HepG2 (cell line): ENCODE measurements at regions not wholly inside any gene's neighbourhood (a gene's known extent, or its start where the extent isn't known, plus 50 kb on each side); places are given as distances from the start of the nearest gene placed in this dataset.

ENCODE experiments used
- ATAC-seq: fragments of 200-7000 bp; cut with Tn5 transposase; 3 replicates; pipeline ENCODE4 v1.9.1; 2020; ENCODE audit warnings: mild to moderate bottlenecking, moderate library complexity
- BruUV-seq: library from RNA; stranded (reverse); fragments of 400-500 nt; replicated peaks from 2 replicates; lab custom pipeline; 2021; lab: Mats Ljungman, UMichigan
- CTCF ChIA-PET: fragments of 300-600 bp; formaldehyde crosslinking; extraction: SDS; loops from one replicate; lab custom pipeline; 2021; ENCODE audit warnings: low total read pairs, inconsistent platforms, low intra/inter-chr PET ratio; lab: Yijun Ruan, JAX
- POLR2A ChIA-PET: fragments of 350-600 bp; sonication (Branson Sonifier 250); formaldehyde crosslinking; loops from one replicate; lab custom pipeline; 2020; ENCODE audit warnings: antibody characterized with exemption, inconsistent platforms; lab: Yijun Ruan, JAX
- DNase-seq: peaks from one replicate; pipeline ENCODE4 v3.0.0-alpha.2; 2015; ENCODE audit warnings: low spot score
- FAIRE-seq: peaks from 3 replicates; lab custom pipeline; 2011; peaks lifted over from hg19 to GRCh38; lab: Jason Lieb, UNC
- H2AFZ ChIP-seq: one replicate; pipeline ENCODE4 v1.6.1; 2011; ENCODE audit warnings: low read length, inconsistent platforms
- H3K27ac ChIP-seq: fragments of 300-600 bp; 3 replicates; pipeline ENCODE4 v1.8.0; 2011; ENCODE audit warnings: mixed run types, mild to moderate bottlenecking, mixed read lengths, low read length, inconsistent platforms; ENCODE audit not compliant: insufficient read depth; ENCODE audit errors: extremely low read length
- H3K27me3 ChIP-seq, 2 experiments: fragments of 200-600 bp in 1 of 2; 2 replicates in 1 of 2; 3 replicates in 1 of 2; pipeline versions ENCODE4 v1.6.0 to v1.8.0; 2011; ENCODE audit warnings: low read length in 2 of 2, mild to moderate bottlenecking in 2 of 2, moderate library complexity in 2 of 2, inconsistent platforms in 1 of 2; ENCODE audit not compliant: insufficient read depth in 2 of 2, control insufficient read depth in 1 of 2
- H3K36me3 ChIP-seq, 2 experiments: fragments of 200-600 bp in 1 of 2; replicated peaks in 1 of 2; 2 replicates in 1 of 2; 3 replicates in 1 of 2; pipeline versions ENCODE4 v1.5.1 to v1.8.0; 2011; ENCODE audit warnings: low read length in 2 of 2, inconsistent platforms in 1 of 2; ENCODE audit not compliant: insufficient read depth in 2 of 2, control insufficient read depth in 1 of 2
- H3K4me1 ChIP-seq: 2 replicates; pipeline ENCODE4 v1.5.1; 2012; ENCODE audit warnings: low read length, inconsistent platforms; ENCODE audit not compliant: insufficient read depth
- H3K4me2 ChIP-seq: 2 replicates; pipeline ENCODE4 v1.6.0; 2011; ENCODE audit warnings: low read depth, low read length, inconsistent platforms
- H3K4me3 ChIP-seq, 3 experiments: fragments of 200-600 bp in 1 of 3; sonication (generic), shearing (Covaris generic) in 1 of 3; replicated peaks in 1 of 3; 2 replicates each; pipeline ENCODE4 v1.5.1; 2011 to 2016; ENCODE audit warnings: low read length in 3 of 3, inconsistent platforms in 2 of 3, low read depth in 2 of 3, mild to moderate bottlenecking in 2 of 3, control low read depth in 1 of 3, mixed read lengths in 1 of 3; ENCODE audit not compliant: insufficient read depth in 1 of 3
- H3K79me2 ChIP-seq: one replicate; pipeline ENCODE4 v1.6.1; 2011; ENCODE audit warnings: low read length, inconsistent platforms; ENCODE audit not compliant: insufficient read depth
- H3K9ac ChIP-seq: 2 replicates; pipeline ENCODE4 v1.6.0; 2011; ENCODE audit warnings: mild to moderate bottlenecking, low read depth, low read length, inconsistent platforms; ENCODE audit not compliant: insufficient read depth
- H3K9me3 ChIP-seq: 2 replicates; pipeline ENCODE4 v1.5.1; 2012; ENCODE audit warnings: mild to moderate bottlenecking, low read length
- H4K20me1 ChIP-seq: 2 replicates; pipeline ENCODE4 v1.6.0; 2011; ENCODE audit warnings: inconsistent platforms, mild to moderate bottlenecking, low read length, moderate library complexity; ENCODE audit not compliant: insufficient read depth
- AKNA ChIP-seq: sonication (generic); formaldehyde crosslinking; IDR thresholded peaks from 2 replicates; pipeline ENCODE4 v1.4.0; 2020; ENCODE audit warnings: missing genetic modification reagents, borderline replicate concordance
- ATF3 ChIP-seq: sonication (generic); formaldehyde crosslinking; IDR thresholded peaks from 2 replicates; pipeline ENCODE4 v1.4.0; 2020; ENCODE audit warnings: missing genetic modification reagents
- DMTF1 ChIP-seq: sonication (generic); formaldehyde crosslinking; IDR thresholded peaks from 2 replicates; pipeline ENCODE4 v1.4.0; 2020; ENCODE audit warnings: mild to moderate bottlenecking, missing genetic modification reagents
- EZH2 ChIP-seq: conservative IDR thresholded peaks from 2 replicates; pipeline ENCODE4 v1.6.1; 2012; ENCODE audit warnings: mild to moderate bottlenecking, low read depth, low read length, moderate library complexity
- GTF3A ChIP-seq: sonication (generic); formaldehyde crosslinking; conservative IDR thresholded peaks from 2 replicates; pipeline ENCODE4 v1.4.0; 2020; ENCODE audit warnings: mild to moderate bottlenecking, missing genetic modification reagents
- LBX2 ChIP-seq: sonication (generic); formaldehyde crosslinking; IDR thresholded peaks from 2 replicates; pipeline ENCODE4 v1.5.0; 2020; ENCODE audit warnings: missing genetic modification reagents, mild to moderate bottlenecking, borderline replicate concordance
- MED1 ChIP-seq: sonication (generic); formaldehyde crosslinking; IDR thresholded peaks from 2 replicates; pipeline ENCODE4 v1.4.0; 2020; ENCODE audit warnings: missing genetic modification reagents
- POLR2AphosphoS2 ChIP-seq: IDR thresholded peaks from 2 replicates; pipeline ENCODE4 v1.6.1; 2011; ENCODE audit warnings: low read depth, low read length, improper control_type of control experiment
- RBAK ChIP-seq: sonication (generic); formaldehyde crosslinking; IDR thresholded peaks from 2 replicates; pipeline ENCODE4 v1.5.1; 2020; ENCODE audit warnings: mild to moderate bottlenecking, missing genetic modification reagents
- RELA ChIP-seq: sonication (generic); formaldehyde crosslinking; IDR thresholded peaks from 2 replicates; pipeline ENCODE4 v1.4.0; 2020; ENCODE audit warnings: missing genetic modification reagents
- SETDB1 ChIP-seq: sonication (generic); formaldehyde crosslinking; IDR thresholded peaks from 2 replicates; pipeline ENCODE4 v1.5.1; 2020; ENCODE audit warnings: missing genetic modification reagents, mild to moderate bottlenecking, borderline replicate concordance
- SNAI1 ChIP-seq: sonication (generic); formaldehyde crosslinking; IDR thresholded peaks from 2 replicates; pipeline ENCODE4 v1.5.0; 2020; ENCODE audit warnings: mild to moderate bottlenecking, missing genetic modification reagents, borderline replicate concordance
- TGIF2 ChIP-seq: IDR thresholded peaks from 2 replicates; pipeline ENCODE4 v1.6.1; 2016; ENCODE audit warnings: control low read depth, missing compliant biosample characterization
- ZBTB1 ChIP-seq: sonication (generic); formaldehyde crosslinking; IDR thresholded peaks from 2 replicates; pipeline ENCODE4 v1.4.0; 2020; ENCODE audit warnings: missing genetic modification reagents, borderline replicate concordance
- ZFP82 ChIP-seq: sonication (generic); formaldehyde crosslinking; IDR thresholded peaks from 2 replicates; pipeline ENCODE4 v1.5.1; 2020; ENCODE audit warnings: mild to moderate bottlenecking, missing genetic modification reagents, borderline replicate concordance
- ZNF292 ChIP-seq: sonication (generic); formaldehyde crosslinking; IDR thresholded peaks from 2 replicates; pipeline ENCODE4 v1.8.1; 2022; ENCODE audit warnings: mild to moderate bottlenecking, low read depth, missing genetic modification reagents, borderline replicate concordance
- ZNF431 ChIP-seq: sonication (generic); formaldehyde crosslinking; IDR thresholded peaks from 2 replicates; pipeline ENCODE4 v1.9.0; 2022; ENCODE audit warnings: missing genetic modification reagents, low read depth, mild to moderate bottlenecking, borderline replicate concordance
- WGBS: methylation state at CpG from one replicate; pipeline ENCODE4 v1.1.6; 2017; ENCODE audit warnings: low lambda C conversion rate; 5-methylcytosine and 5-hydroxymethylcytosine counted together
- in situ Hi-C: cut with HindIII; loops from 2 replicates; pipeline ENCODE4 v1.10.0; 2017; ENCODE audit warnings: low pct_unique_long_range_greater_than_20kb; ENCODE audit not compliant: extremely low pct_ligation_motif_present
- intact Hi-C: fragments of 100-400 bp; cut with micrococcal nuclease; formaldehyde crosslinking; loops from one replicate; pipeline ENCODE4 v1.10.0; 2022; ENCODE audit not compliant: unreplicated experiment

- intact Hi-C loops (no loop called here), in situ Hi-C loops (no loop called here)
- FAIRE-seq (peak; percentile 36), ATAC-seq (no peak), DNase-seq (no peak)
- Histone ChIP-seq H3K79me2 (no peaks in the 10 kb centered on the region), H3K4me3 (no peak overlapping the region), H3K4me2 (no peak overlapping the region), H4K20me1 (no peaks in the 10 kb centered on the region), H2AFZ (no peak overlapping the region), H3K27ac (no peak overlapping the region), H3K9me3 (peaks cover 9% of the 10 kb centered on the region), H3K4me1 (peaks cover 9% of the 10 kb centered on the region), H3K27me3 (no peaks in the 10 kb centered on the region), H3K36me3 (no peaks in the 10 kb centered on the region), H3K9ac (no peak overlapping the region)
- POLR2A ChIA-PET, result no interaction called here
- CTCF ChIA-PET, result no interaction called here
- BruUV-seq, result no TSS peak
- WGBS, result 78% methylated on average over 2 of the region's 2 CpGs
- TF ChIP-seq ZNF431 (no peak), RBAK (no peak), POLR2AphosphoS2 (no peak), ZBTB1 (CRISPR knock-in tag) (no peak), GTF3A (CRISPR knock-in tag) (no peak), MED1 (CRISPR knock-in tag) (no peak), ZNF292 (no peak), RELA (CRISPR knock-in tag) (no peak), ATF3 (CRISPR knock-in tag) (no peak), SETDB1 (CRISPR knock-in tag) (no peak), EZH2 (no peak), TGIF2 (CRISPR knock-in tag) (no peak), LBX2 (no peak), ZFP82 (CRISPR knock-in tag) (no peak), SNAI1 (CRISPR knock-in tag) (no peak), DMTF1 (CRISPR knock-in tag) (no peak), AKNA (CRISPR knock-in tag) (no peak)
Measured at GRCh38 chr2:111642586-111643327, 241.2 kb downstream of the ANAPC1 start.
